Panc1 (cell line): ENCODE measurements at regions not wholly inside any gene's neighbourhood (a gene's known extent, or its start where the extent isn't known, plus 50 kb on each side); places are given as distances from the start of the nearest gene placed in this dataset.

ENCODE experiments used
- ATAC-seq: fragments of 200-7000 bp; cut with Tn5 transposase; 2 replicates; pipeline ENCODE4 v1.9.1; 2020; ENCODE audit warnings: mild to moderate bottlenecking, moderate library complexity
- BruUV-seq: library from RNA; stranded (reverse); fragments of 400-500 nt; replicated peaks from 2 replicates; lab custom pipeline; 2021; lab: Mats Ljungman, UMichigan
- CTCF ChIA-PET: fragments of 300-600 bp; sonication (Branson Sonifier 250); formaldehyde crosslinking; loops from one replicate; lab custom pipeline; 2022; ENCODE audit warnings: antibody characterized with exemption; lab: Charles Lee
- POLR2A ChIA-PET: fragments of 300-600 bp; sonication (Branson Sonifier 250); formaldehyde crosslinking; loops from one replicate; lab custom pipeline; 2022; ENCODE audit warnings: antibody characterized with exemption; lab: Charles Lee
- DNase-seq: peaks from one replicate; pipeline ENCODE4 v3.0.0-alpha.2; 2010; ENCODE audit warnings: low read depth, low spot score
- H3K27ac ChIP-seq: 2 replicates; pipeline ENCODE4 v1.5.1; 2011; ENCODE audit warnings: mild to moderate bottlenecking, low read length, inconsistent platforms
- H3K27me3 ChIP-seq: fragments of 200-500 bp; sonication (Bioruptor generic); 2 replicates; pipeline ENCODE4 v1.6.0; 2014; ENCODE audit warnings: low read length, inconsistent platforms; ENCODE audit not compliant: control insufficient read depth, insufficient read depth
- H3K36me3 ChIP-seq: fragments of 200-500 bp; sonication (Bioruptor generic); 2 replicates; pipeline ENCODE4 v1.5.1; 2014; ENCODE audit warnings: inconsistent platforms, mild to moderate bottlenecking, low read length, moderate library complexity; ENCODE audit not compliant: control insufficient read depth, insufficient read depth
- H3K4me1 ChIP-seq: 2 replicates; pipeline ENCODE4 v1.5.1; 2011; ENCODE audit warnings: inconsistent platforms, mild to moderate bottlenecking, low read length, moderate library complexity; ENCODE audit not compliant: control insufficient read depth, insufficient read depth
- H3K4me3 ChIP-seq, 2 experiments: 2 replicates each; pipeline ENCODE4 v1.5.1; 2011 to 2012; ENCODE audit warnings: low read depth in 2 of 2, low read length in 2 of 2, mild to moderate bottlenecking in 2 of 2, inconsistent platforms in 1 of 2, moderate library complexity in 1 of 2
- H3K9me3 ChIP-seq: fragments of 200-500 bp; sonication (Bioruptor generic); 2 replicates; pipeline ENCODE4 v1.5.1; 2014; ENCODE audit warnings: low read depth, mild to moderate bottlenecking, inconsistent platforms, low read length, moderate library complexity; ENCODE audit not compliant: control insufficient read depth, insufficient read depth
- POLR2AphosphoS5 ChIP-seq: IDR thresholded peaks from 2 replicates; pipeline ENCODE4 v1.6.1; 2012; ENCODE audit warnings: mild to moderate bottlenecking, low read depth, low read length, moderate library complexity
- SIN3A ChIP-seq: IDR thresholded peaks from 2 replicates; pipeline ENCODE4 v1.6.1; 2012; ENCODE audit warnings: low read depth, mild to moderate bottlenecking, low read length, moderate library complexity, borderline replicate concordance; ENCODE audit not compliant: insufficient read depth
- TCF7L2 ChIP-seq: IDR thresholded peaks from 2 replicates; pipeline ENCODE4 v1.6.1; 2011; ENCODE audit warnings: mild to moderate bottlenecking, low read depth, low read length, inconsistent platforms
- in situ Hi-C: cut with HindIII; loops from 2 replicates; pipeline ENCODE4 v1.10.0; 2016; ENCODE audit warnings: low sequenced_read_pairs, low pct_unique_long_range_greater_than_20kb
- intact Hi-C: fragments of 100-400 bp; cut with micrococcal nuclease; formaldehyde crosslinking; loops from one replicate; pipeline ENCODE4 v1.10.0; 2022; ENCODE audit not compliant: unreplicated experiment
- TF ChIP-seq, protein P1 (sequence below), 2 experiments: IDR thresholded peaks; 2 replicates each; pipeline ENCODE4 v1.6.1; 2011 to 2012; ENCODE audit warnings: low read depth in 2 of 2, control low read depth in 1 of 2, low read length in 1 of 2, mild to moderate bottlenecking in 1 of 2, moderate library complexity in 1 of 2; ENCODE audit not compliant: insufficient read depth in 1 of 2
- TF ChIP-seq, protein P2 (sequence below): fragments of 450-650 bp; IDR thresholded peaks from 2 replicates; pipeline ENCODE4 v1.5.1; 2017; ENCODE audit warnings: mild to moderate bottlenecking

DNA sequence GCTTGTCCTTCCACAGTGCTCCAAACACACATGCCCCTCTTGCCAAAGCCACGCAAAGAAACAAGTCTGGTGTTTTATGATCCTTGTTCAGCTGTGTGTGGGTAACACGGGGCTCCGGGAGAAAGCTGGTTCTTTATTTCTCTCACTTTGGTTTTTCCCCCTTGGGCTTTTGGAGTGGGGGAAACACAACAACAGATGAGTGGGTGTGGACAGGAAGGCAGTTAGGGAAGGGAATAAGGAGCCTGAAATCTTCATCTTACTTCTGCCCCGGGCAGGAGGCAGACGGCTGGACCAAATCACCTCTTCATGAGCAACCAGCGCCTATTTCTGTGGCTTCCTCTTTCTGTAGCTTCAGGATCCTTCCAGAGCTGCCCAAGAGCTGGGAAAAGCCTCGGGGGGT lies 218.5 kb downstream of the PHETA1 start:
- no peak for DNase-seq
- no peak for ATAC-seq
- POLR2A ChIA-PET: interaction anchor here (0.6 kb wide), 1 partner anchor 174 kb away, joined by 13 read pairs; no protein-coding TSS in a partner anchor
- CTCF ChIA-PET: no interaction called here
- H3K27ac ChIP-seq: no peak overlapping the region
- H3K27me3 ChIP-seq: peaks cover 4% of the 10 kb centered on the region; the same call in 1 of the 2 replicates
- TF ChIP-seq, protein P1, sequence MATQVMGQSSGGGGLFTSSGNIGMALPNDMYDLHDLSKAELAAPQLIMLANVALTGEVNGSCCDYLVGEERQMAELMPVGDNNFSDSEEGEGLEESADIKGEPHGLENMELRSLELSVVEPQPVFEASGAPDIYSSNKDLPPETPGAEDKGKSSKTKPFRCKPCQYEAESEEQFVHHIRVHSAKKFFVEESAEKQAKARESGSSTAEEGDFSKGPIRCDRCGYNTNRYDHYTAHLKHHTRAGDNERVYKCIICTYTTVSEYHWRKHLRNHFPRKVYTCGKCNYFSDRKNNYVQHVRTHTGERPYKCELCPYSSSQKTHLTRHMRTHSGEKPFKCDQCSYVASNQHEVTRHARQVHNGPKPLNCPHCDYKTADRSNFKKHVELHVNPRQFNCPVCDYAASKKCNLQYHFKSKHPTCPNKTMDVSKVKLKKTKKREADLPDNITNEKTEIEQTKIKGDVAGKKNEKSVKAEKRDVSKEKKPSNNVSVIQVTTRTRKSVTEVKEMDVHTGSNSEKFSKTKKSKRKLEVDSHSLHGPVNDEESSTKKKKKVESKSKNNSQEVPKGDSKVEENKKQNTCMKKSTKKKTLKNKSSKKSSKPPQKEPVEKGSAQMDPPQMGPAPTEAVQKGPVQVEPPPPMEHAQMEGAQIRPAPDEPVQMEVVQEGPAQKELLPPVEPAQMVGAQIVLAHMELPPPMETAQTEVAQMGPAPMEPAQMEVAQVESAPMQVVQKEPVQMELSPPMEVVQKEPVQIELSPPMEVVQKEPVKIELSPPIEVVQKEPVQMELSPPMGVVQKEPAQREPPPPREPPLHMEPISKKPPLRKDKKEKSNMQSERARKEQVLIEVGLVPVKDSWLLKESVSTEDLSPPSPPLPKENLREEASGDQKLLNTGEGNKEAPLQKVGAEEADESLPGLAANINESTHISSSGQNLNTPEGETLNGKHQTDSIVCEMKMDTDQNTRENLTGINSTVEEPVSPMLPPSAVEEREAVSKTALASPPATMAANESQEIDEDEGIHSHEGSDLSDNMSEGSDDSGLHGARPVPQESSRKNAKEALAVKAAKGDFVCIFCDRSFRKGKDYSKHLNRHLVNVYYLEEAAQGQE (IDR thresholded peaks at IDR 0.05; ENCODE audit: insufficient read depth in 1 of 2, low read depth in 2 of 2, low read length in 1 of 2): no peak
- TF ChIP-seq TCF7L2: no peak
- no peak for TF ChIP-seq POLR2AphosphoS5
- TF ChIP-seq SIN3A: no peak
- TF ChIP-seq, protein P2, sequence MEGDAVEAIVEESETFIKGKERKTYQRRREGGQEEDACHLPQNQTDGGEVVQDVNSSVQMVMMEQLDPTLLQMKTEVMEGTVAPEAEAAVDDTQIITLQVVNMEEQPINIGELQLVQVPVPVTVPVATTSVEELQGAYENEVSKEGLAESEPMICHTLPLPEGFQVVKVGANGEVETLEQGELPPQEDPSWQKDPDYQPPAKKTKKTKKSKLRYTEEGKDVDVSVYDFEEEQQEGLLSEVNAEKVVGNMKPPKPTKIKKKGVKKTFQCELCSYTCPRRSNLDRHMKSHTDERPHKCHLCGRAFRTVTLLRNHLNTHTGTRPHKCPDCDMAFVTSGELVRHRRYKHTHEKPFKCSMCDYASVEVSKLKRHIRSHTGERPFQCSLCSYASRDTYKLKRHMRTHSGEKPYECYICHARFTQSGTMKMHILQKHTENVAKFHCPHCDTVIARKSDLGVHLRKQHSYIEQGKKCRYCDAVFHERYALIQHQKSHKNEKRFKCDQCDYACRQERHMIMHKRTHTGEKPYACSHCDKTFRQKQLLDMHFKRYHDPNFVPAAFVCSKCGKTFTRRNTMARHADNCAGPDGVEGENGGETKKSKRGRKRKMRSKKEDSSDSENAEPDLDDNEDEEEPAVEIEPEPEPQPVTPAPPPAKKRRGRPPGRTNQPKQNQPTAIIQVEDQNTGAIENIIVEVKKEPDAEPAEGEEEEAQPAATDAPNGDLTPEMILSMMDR: no peak
- H3K4me1 ChIP-seq: no peaks in the 10 kb centered on the region
- intact Hi-C loops (no loop called here), in situ Hi-C loops (no loop called here)
- no peaks in the 10 kb centered on the region for H3K9me3 ChIP-seq
- no peak overlapping the region for H3K4me3 ChIP-seq
- no peaks in the 10 kb centered on the region for H3K36me3 ChIP-seq
- BruUV-seq: no TSS peak

DNA sequence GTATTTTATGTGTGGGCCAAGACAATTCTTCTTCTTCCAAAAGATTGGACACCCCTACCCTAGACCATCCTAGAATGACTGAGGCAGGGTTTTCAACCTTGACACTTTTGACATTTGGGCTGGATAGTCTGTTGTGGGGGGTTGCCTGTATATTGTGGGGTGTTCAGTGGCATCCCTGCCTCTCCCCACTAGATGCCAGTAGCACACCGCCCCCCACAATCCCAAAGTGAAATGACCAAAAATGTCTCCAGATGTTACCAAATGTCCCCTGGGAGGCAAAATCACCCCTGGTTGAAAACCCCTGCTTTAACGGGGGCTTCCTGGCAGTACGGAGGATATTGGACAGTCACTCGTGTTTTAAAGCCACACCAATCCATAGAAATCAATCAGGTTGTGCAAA lies 219.6 kb downstream of the PHETA1 start:
- Histone ChIP-seq H3K36me3 (no peaks in the 10 kb centered on the region), H3K27ac (no peak overlapping the region), H3K9me3 (no peaks in the 10 kb centered on the region), H3K4me3 (no peak overlapping the region), H3K4me1 (no peaks in the 10 kb centered on the region), H3K27me3 (peaks cover 4% of the 10 kb centered on the region; the same call in 1 of the 2 replicates)
- DNase-seq: no peak
- ChIA-PET CTCF (no interaction called here), POLR2A (interaction anchor here (0.6 kb wide), 1 partner anchor 1481 kb away, joined by 4 read pairs; no protein-coding TSS in a partner anchor)
- no TSS peak for BruUV-seq
- intact Hi-C loops: no loop called here
- in situ Hi-C loops: no loop called here
- ATAC-seq: no peak
- TF ChIP-seq, protein P1 (IDR thresholded peaks at IDR 0.05; ENCODE audit: insufficient read depth in 1 of 2, low read depth in 2 of 2, low read length in 1 of 2): no peak
- no peak for TF ChIP-seq SIN3A
